Smooth muscle cell (in vitro differentiated cells): ENCODE measurements at regions not wholly inside any gene's neighbourhood (a gene's known extent, or its start where the extent isn't known, plus 50 kb on each side); places are given as distances from the start of the nearest gene placed in this dataset.

Experiments
- DNase-seq: peaks from one replicate; lab custom pipeline; 2025; ENCODE audit not compliant: unreplicated experiment; lab: John Stamatoyannopoulos, UW
- H2AFZ ChIP-seq: fragments of 200-600 bp; sonication (generic); 2 replicates; pipeline ENCODE4 v1.6.0; 2016; ENCODE audit warnings: antibody characterized with exemption, low read depth, mild to moderate bottlenecking
- H3F3A ChIP-seq: fragments of 200-600 bp; sonication (generic); 2 replicates; pipeline ENCODE4 v1.6.0; 2017; ENCODE audit warnings: antibody characterized with exemption, low read depth
- H3K27ac ChIP-seq: fragments of 200-600 bp; sonication (generic); 2 replicates; pipeline ENCODE4 v1.5.1; 2016; ENCODE audit warnings: low read depth, mild to moderate bottlenecking
- H3K27me3 ChIP-seq: fragments of 200-600 bp; sonication (generic); 2 replicates; pipeline ENCODE4 v1.6.1; 2016; ENCODE audit warnings: low read depth, mild to moderate bottlenecking
- H3K36me3 ChIP-seq: fragments of 200-600 bp; sonication (generic); 2 replicates; pipeline ENCODE4 v1.5.1; 2016; ENCODE audit warnings: low read depth
- H3K4me1 ChIP-seq: fragments of 200-600 bp; sonication (generic); 2 replicates; pipeline ENCODE4 v1.5.1; 2016; ENCODE audit warnings: low read depth
- H3K4me2 ChIP-seq: fragments of 200-600 bp; sonication (generic); 2 replicates; pipeline ENCODE4 v1.6.0; 2016; ENCODE audit warnings: mild to moderate bottlenecking
- H3K4me3 ChIP-seq: fragments of 200-600 bp; sonication (generic); 2 replicates; pipeline ENCODE4 v1.5.1; 2016; ENCODE audit warnings: mild to moderate bottlenecking
- H3K79me2 ChIP-seq: fragments of 200-600 bp; sonication (generic); 2 replicates; pipeline ENCODE4 v1.6.0; 2016; ENCODE audit warnings: low read depth, mild to moderate bottlenecking
- H3K9ac ChIP-seq: fragments of 200-600 bp; sonication (generic); 2 replicates; pipeline ENCODE4 v1.6.0; 2016; ENCODE audit warnings: low read depth
- H3K9me3 ChIP-seq: fragments of 200-600 bp; sonication (generic); replicated peaks from 2 replicates; pipeline ENCODE4 v1.5.1; 2016; ENCODE audit warnings: low read depth
- H4K20me1 ChIP-seq: fragments of 200-600 bp; sonication (generic); 2 replicates; pipeline ENCODE4 v1.6.0; 2016; ENCODE audit warnings: low read depth
- CTCF ChIP-seq: fragments of 200-600 bp; sonication (generic); IDR thresholded peaks from 2 replicates; pipeline ENCODE4 v1.5.1; 2017; ENCODE audit warnings: borderline replicate concordance, mild to moderate bottlenecking, antibody characterized with exemption; ENCODE audit not compliant: insufficient read depth, poor library complexity, severe bottlenecking
- WGBS: methylation state at CpG from one replicate; pipeline ENCODE4 v1.1.7; 2016; ENCODE audit warnings: low lambda C conversion rate; 5-methylcytosine and 5-hydroxymethylcytosine counted together

DNA sequence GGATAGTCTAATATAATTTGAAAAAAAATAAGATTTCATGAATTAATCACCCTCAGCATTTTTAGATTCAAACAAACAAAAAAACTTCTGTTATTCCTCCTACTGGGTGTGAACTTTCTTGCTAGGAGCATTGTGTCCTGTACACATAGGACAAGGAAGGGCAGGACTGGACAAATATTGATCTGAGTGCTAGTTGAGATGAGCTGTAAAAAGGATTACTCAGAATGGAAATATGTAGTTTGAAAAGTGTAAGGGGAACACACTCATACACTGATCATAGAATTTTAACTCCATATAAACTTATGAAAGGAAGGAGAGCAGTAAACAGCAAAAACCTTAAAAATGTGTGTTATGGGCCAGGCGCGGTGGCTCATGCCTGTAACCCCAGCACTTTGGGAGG lies 156.5 kb upstream of the ZNF648 start:
- H3K9ac ChIP-seq: no peak overlapping the region
- no peaks in the 10 kb centered on the region for H3K79me2 ChIP-seq
- peaks cover 6% of the 10 kb centered on the region for H3K9me3 ChIP-seq
- no peaks in the 10 kb centered on the region for H3F3A ChIP-seq
- H3K36me3 ChIP-seq: no peaks in the 10 kb centered on the region
- no peak overlapping the region for H3K27ac ChIP-seq
- no peaks in the 10 kb centered on the region for H3K27me3 ChIP-seq
- no peak overlapping the region for H3K4me3 ChIP-seq
- no peak overlapping the region for H3K4me2 ChIP-seq
- no peak for TF ChIP-seq CTCF
- 100% methylated on average over 2 of the region's 2 CpGs for WGBS
- DNase-seq: no peak
- no peaks in the 10 kb centered on the region for H3K4me1 ChIP-seq
- no peaks in the 10 kb centered on the region for H4K20me1 ChIP-seq
- no peak overlapping the region for H2AFZ ChIP-seq

DNA sequence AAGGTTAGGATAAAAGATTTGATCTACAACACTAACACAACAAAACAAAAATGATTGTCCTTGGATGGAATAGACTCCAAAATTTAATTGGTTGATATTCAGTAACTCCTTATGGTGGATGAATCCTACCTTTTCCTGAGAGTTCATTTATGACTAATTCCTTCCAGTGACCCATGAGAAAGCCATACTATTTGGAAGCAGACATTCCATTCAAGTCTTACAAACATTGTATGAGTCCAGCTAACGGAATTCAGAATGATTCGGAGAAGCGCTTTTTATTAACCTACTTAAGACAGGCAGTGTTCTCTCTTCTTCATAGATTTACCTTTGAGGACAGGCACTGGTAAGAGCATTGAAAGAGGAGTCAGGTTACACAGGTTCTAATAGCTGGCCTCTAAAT lies 155.6 kb upstream of the ZNF648 start:
- Histone ChIP-seq H3K79me2 (no peaks in the 10 kb centered on the region), H3K4me1 (no peaks in the 10 kb centered on the region), H3K36me3 (no peaks in the 10 kb centered on the region), H4K20me1 (no peaks in the 10 kb centered on the region), H3K27me3 (no peaks in the 10 kb centered on the region), H3F3A (no peaks in the 10 kb centered on the region), H3K4me2 (no peak overlapping the region), H3K4me3 (no peak overlapping the region), H3K9me3 (peaks cover 4% of the 10 kb centered on the region), H2AFZ (no peak overlapping the region), H3K9ac (no peak overlapping the region), H3K27ac (no peak overlapping the region)
- TF ChIP-seq CTCF: no peak
- 74% methylated on average over 3 of the region's 3 CpGs for WGBS
- DNase-seq: no peak

GRCh38 chr1:182215764-182216163 lies 154.3 kb upstream of the ZNF648 start:
- Histone ChIP-seq H3K36me3 (no peaks in the 10 kb centered on the region), H3K4me2 (no peak overlapping the region), H2AFZ (no peak overlapping the region), H3K79me2 (no peaks in the 10 kb centered on the region), H3F3A (no peaks in the 10 kb centered on the region), H3K9ac (no peak overlapping the region), H3K9me3 (no peaks in the 10 kb centered on the region), H3K27ac (no peak overlapping the region), H3K4me3 (no peak overlapping the region), H3K4me1 (no peaks in the 10 kb centered on the region), H4K20me1 (no peaks in the 10 kb centered on the region), H3K27me3 (no peaks in the 10 kb centered on the region)
- no peak for DNase-seq
- no peak for TF ChIP-seq CTCF

GRCh38 chr1:182213163-182213562 lies 151.7 kb upstream of the ZNF648 start:
- no peak for TF ChIP-seq CTCF

More at GRCh38 chr1:182213163-182213562, 151.7 kb upstream of the ZNF648 start:
- no peak for DNase-seq
- no peaks in the 10 kb centered on the region for H3K36me3 ChIP-seq
- no peaks in the 10 kb centered on the region for H3K4me1 ChIP-seq
- no peaks in the 10 kb centered on the region for H3K27me3 ChIP-seq
- no peaks in the 10 kb centered on the region for H3K79me2 ChIP-seq
- no peak overlapping the region for H2AFZ ChIP-seq
- H3F3A ChIP-seq: no peaks in the 10 kb centered on the region
- 83% methylated on average over 1 of the region's 1 CpG for WGBS
- no peaks in the 10 kb centered on the region for H4K20me1 ChIP-seq
- H3K27ac ChIP-seq: no peak overlapping the region
- no peaks in the 10 kb centered on the region for H3K9me3 ChIP-seq
- no peak overlapping the region for H3K9ac ChIP-seq
- H3K4me3 ChIP-seq: no peak overlapping the region
- H3K4me2 ChIP-seq: no peak overlapping the region
